GM18519 (cell line): ENCODE measurements at regions not wholly inside any gene's neighbourhood (a gene's known extent, or its start where the extent isn't known, plus 50 kb on each side); places are given as distances from the start of the nearest gene placed in this dataset.
"Not testable (repeated sequence)": the region's sequence is repeated elsewhere in the genome, so short reads cannot be mapped to it uniquely, and the experiment has no call there.

Source experiments
- ATAC-seq: cut with Tn5 transposase; IDR thresholded peaks from one replicate; pipeline ENCODE4 v1.9.1; 2021; ENCODE audit warnings: mild to moderate bottlenecking, moderate library complexity; ENCODE audit not compliant: unreplicated experiment, low FRiP score

DNA sequence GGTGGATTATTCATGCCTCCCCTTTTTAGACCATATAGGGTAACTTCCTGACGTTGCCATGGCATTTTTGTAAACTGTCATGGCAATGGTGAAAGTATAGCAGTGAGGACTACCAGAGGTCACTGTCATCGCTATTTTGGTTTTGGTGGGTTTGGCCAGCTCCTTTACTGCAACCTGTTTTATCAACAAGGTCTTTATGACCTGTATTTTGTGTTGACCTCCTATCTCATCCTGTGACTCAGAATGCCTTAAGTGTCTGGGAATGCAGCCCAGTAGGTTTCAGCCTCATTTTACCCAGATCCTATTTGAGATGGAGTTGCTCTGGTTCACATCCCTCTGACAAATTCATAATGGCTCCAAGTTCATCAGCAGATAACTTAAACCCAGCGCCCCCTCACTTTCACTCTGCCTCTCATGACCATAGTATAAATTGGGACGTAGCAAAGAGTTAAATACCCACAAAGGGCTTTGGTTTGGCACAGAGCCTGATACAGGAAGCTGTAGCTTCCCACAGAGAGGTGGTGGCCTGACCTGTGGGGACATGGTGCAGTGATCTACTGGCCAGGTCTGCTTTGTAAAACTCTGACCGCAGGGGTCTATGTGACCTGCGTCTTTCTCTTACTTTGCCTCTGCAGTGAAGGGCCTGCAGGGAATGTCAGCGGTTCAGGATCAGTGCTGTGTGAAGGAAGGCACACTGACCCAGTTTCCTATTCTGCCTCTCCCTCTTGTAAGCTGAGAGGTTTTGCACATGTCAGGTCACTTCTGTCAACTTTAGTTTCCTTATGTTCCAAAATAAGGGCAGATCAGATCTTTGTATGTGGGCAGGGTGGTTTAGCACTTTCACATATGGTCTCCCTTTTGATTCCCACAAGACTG lies 78.1 kb upstream of the ZNF644 start:
- no peak for ATAC-seq

- ATAC-seq, result no peak
Observed at GRCh38 chr1:91098299-91098906, 76.6 kb upstream of the ZNF644 start.

DNA sequence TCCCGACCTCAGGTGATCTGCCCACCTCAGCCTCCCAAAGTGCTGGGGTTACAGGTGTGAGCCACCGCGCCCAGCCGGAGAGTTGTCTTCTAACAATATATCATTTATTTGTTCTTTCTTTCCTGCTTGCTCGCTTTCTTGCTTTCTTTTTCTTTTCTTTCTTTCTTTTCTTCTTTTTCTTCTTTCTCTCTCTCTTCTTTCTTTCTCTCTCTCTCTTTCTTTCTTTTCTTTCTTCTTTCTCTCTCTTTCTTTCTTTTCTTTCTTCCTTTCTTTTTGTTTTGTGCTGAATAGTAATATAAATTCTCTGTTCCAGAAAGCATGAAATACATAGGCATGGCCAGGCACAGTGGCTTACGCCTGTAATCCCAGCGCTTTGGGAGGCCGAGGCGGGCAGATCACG lies 73.5 kb upstream of the ZNF644 start:
- ATAC-seq, result not testable (repeated sequence)

DNA sequence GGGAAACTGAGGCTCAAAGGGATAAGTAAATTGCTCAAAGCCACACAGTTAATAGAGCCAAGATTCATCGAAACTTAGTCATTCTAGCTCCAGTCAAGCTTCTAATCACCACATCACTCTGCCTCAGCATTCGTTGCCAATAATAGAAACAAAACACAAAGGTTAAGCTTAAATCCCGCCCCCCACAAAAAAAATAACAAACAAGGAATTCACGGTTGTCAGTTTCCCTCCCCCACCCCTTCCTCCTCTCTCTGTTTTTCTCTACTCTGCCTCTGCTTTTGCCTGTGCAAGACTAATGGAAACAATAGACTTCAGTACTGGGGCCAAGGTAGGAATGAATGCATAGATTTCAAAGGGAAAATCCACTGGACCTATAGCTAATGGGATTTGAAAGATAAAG lies 70.7 kb upstream of the ZNF644 start:
- no peak for ATAC-seq

- ATAC-seq, result no peak
Observed at GRCh38 chr1:91091812-91092211, 70.0 kb upstream of the ZNF644 start.

GRCh38 chr1:91080650-91081049 lies 58.8 kb upstream of the ZNF644 start:
- ATAC-seq, result no peak

- ATAC-seq, result no peak
Observed at GRCh38 chr1:91078859-91079258, 57.0 kb upstream of the ZNF644 start.

- ATAC-seq, result no peak
Observed at GRCh38 chr1:91076834-91077233, 55.0 kb upstream of the ZNF644 start.

GRCh38 chr1:91075233-91076135 lies 53.6 kb upstream of the ZNF644 start:
- ATAC-seq, result no peak

DNA sequence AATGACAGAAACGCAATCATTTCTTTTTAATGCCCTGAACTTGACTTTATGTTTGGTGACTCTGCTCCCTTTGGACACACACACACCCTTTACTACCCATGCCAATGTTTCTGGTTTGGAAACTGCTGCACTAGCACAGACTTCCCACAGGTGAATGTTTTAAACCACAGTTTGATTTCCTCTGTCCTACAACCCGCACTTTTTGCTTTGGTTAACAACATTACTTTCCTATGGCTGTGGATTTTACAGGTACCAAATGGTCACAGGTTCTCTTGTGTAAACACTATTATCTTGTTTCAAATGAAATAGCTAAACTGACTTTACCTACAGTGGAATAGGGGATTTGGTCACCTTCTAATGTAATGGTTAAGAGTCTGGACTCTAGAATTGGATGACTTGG lies 51.5 kb upstream of the ZNF644 start:
- no peak for ATAC-seq

GRCh38 chr1:91071838-91072237 lies 50.0 kb upstream of the ZNF644 start:
- ATAC-seq, result no peak
